ENCODE measurements at regions not wholly inside any gene's neighbourhood (a gene's known extent, or its start where the extent isn't known, plus 50 kb on each side); places are given as distances from the start of the nearest gene placed in this dataset.

DNA sequence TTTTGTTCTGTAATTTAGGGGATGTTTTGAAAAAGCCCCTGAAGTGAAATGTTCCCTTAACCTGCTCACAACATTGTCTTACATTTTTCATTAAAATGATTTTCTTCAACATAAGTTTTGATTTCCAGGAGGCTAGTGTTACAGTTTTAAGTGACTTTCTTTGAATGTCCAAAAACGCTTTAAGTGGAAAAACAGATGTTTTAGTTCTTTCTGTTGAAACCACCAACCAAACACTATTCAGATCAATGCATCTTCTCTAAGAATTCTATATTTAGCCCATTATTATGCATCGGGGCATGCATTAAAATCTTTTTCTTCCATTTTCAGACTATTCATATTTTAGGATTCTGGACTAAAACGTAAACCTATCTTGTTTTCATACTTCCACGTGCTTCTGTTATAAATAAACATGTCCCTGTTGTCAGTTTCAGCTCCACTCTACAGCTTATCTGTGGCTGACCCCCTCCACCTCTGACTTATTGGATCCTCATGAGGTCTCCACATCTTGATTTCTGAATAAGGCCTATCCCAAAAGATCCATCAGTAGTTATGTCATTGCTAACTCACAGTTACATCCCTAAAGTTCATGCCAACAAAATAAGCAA is 882.3 kb upstream of the SEMA6A start:
- intact Hi-C loops (cut with micrococcal nuclease): loop anchor here (10.0 kb wide), 2 partner anchors 1158 to 1322 kb away; no protein-coding TSS in a partner anchor

DNA sequence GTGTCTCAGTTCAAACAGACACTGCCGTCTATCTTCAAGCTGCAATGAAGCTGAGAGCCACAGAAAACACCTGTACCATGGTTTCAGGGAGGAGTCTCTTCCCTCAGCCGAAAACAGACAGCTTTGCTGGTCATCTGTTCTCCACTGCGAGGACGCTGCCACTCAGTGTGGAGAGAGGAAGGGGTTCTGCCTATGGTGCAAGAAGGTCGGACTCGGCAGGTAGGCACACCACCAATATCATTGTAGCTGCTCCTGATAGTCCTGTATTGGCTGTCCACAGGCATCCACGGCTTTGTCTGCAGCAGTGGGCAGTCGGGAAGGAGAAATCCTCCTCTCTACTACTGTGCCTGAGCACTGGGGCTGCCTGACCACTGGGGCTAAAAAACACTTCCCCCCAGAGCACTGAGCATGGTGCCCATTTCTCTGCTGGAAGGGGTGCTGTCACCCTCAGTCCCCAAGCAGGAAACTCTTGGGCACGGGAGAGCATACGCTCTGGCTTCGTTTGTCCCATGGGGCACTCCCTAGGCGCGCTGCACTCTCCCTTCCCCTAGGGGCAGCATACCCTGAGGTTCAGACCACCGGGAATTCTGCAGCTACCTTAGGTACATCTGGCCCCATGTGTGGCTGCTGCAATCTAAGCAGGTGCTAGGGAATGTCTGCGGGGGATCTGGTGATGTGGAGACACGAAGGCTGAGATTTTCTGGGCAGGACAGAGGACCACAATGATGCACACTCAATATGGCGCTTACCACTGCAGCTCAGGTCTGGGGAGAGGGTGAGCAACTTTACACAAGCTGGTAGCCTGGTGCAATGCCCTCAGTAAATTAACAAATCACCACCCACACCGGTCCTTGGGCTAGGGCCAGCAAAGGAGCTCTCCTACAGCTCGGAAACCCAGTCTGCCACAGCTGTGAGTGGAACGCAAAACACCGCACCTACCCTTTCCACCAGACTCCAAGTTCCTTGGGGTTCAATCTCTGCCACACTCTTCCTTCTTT is 880.9 kb upstream of the SEMA6A start:
- intact Hi-C loops (cut with micrococcal nuclease): loop anchor here (10.0 kb wide), 2 partner anchors 1159 to 1321 kb away; no protein-coding TSS in a partner anchor

DNA sequence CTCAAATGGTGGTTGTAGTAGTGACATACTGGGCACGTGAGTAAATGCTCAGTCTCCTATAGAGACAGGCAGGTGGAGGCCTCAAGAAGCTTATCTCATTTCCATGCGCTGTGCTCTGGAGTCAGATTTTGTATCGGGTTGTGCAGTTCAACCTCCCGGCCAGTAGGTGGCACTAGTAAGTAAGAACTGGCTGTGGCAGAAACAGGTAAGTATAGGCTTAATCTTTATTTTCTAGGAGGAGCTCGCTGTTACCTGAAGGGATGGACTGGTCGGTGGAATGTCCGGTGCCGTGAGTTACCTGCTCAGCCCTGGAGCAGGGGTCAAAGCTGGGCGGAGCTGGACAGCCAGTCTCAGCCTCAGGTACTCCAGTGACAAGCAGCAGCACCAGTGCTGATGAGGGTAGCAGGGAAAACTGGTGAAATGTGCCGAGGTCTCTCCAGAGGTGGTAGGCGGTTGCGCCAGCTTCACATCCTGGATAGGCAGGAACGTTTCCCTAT is 880.1 kb upstream of the SEMA6A start:
- intact Hi-C loops (cut with micrococcal nuclease): loop anchor here (1.0 to 10.0 kb wide), 3 partner anchors 1160 to 1338 kb away; no protein-coding TSS in a partner anchor

DNA sequence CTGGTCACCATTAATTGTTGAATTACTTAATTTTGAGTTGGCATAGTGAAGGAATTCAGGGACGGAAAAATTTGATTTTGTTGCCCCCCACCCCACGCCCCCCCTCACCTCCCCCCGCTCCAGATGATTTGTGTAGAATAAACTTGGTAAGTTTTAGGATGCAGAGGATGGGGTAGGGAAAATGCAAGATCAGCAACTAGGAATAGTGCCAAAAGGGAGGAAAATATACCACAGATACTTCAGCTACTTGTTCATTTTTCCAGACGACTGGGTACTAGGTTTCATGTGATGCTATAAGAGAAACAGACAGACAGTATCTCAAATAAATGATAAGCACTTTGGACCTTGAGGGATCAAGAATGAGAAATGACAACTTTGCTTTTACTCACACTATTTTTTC is 862.2 kb upstream of the SEMA6A start:
- intact Hi-C loops (cut with micrococcal nuclease): no loop called here

DNA sequence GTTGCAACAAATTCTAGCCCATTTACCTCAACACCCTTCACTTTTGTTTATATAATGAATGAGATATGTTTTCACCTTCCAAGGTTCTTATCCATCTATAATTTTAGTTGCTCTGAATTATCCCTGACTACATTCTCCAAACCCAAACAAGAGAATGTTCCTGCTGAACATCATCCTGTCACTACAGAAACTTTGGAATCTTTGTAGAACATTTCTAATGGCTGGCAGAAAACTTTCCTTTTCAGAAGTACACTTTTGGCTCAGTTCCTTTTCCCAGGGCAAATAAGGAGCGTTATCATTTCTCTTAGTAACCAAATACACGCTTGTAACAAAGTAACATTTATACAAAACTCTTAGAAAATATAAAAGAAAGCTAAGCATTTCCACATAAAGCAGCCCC is 860.6 kb upstream of the SEMA6A start:
- intact Hi-C loops (cut with micrococcal nuclease): no loop called here

DNA sequence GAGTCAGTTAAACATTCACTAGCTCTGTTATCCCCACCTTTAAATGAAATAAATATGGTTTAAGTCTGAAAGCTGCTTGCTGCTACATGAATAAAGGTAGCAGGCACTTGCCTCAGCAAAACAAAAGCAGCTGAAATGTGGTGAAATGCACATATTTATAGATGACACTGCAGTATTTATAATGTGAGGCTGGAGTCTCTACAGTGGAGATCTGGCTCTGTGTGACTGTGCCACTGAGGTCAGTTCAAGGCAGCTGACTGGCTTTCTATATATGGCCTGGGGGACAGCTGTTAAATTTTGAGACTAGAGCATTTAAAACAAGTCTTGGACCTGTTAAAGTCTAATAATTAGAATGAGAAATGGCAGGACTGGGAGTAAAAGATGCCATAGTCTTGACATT is 859.6 kb upstream of the SEMA6A start:
- intact Hi-C loops (cut with micrococcal nuclease): no loop called here

DNA sequence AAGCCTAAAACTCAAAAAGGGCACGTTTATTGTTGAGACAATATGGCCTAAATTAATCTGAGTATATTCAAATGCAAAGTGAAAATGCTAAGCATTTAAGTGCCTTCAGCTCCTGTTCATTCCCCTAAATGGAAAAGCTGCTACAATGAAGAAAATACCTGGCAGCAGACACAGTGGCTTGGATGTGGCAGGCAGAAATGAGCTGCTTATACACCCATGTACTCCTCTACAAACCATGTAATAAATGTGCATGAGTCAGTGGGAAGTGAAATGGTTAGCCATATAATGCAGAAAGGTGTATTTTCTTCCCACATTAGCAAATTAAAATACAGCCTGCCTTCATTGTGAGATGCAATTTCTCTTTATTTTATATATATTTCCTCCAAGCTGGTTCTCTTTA is 859.2 kb upstream of the SEMA6A start:
- intact Hi-C loops (cut with micrococcal nuclease): no loop called here

DNA sequence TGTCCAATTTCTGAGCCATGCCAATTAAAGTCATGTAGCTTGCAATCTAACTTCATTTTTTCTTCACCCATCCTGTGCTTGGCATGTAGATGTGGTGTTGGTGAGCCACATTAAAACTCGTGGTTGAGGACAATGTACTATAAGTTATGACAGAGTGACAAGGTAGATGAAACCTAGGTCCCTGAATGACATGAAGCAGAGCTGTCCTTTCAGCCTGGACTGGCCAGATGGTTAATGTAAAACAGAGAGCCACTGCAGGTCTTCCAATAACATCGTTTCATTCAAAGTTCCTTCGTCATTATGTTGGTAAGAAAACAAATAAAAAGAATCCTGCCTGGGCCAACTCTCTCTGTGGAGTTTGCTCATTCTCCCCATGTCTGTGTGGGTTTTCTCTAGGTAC is 856.5 kb upstream of the SEMA6A start:
- intact Hi-C loops (cut with micrococcal nuclease): no loop called here

DNA sequence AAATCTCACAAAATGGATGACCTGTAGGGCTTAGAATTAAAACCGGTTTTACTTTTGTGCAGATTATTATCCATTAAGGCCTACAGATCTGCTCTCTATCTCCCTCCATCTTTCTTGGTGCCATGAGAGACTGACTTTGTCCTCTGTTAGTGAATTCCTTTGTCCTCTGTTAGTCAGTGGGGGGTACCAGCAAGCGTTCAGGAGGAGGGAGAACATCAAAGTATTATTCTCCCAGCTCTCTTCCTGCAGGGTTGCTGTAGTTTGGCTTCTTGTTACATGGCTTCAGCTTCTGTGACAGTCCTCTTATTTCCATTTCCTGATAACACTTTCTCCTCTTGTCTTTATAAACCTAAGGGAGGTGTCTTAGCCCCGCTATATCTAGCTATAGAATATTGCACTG is 850.5 kb upstream of the SEMA6A start:
- intact Hi-C loops (cut with micrococcal nuclease): no loop called here

DNA sequence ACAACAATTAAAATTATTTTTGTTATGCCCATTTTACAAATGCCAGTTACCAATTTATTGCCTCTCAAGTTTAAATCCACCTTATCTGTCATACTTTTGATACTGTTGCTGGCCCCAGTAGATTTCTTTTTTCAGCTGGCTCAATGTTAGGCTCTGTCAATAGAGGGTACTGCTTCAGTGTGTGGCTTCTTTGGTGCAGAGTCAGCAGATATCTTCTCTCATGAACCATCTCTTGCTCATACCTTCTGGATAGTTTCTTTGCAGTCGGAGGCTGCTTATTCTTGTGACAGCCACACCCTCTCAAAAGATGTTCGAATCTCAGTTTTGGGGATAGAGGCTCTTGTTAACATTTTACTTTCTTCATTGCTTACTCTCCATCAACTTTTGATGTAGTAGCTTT is 849.9 kb upstream of the SEMA6A start:
- intact Hi-C loops (cut with micrococcal nuclease): no loop called here

DNA sequence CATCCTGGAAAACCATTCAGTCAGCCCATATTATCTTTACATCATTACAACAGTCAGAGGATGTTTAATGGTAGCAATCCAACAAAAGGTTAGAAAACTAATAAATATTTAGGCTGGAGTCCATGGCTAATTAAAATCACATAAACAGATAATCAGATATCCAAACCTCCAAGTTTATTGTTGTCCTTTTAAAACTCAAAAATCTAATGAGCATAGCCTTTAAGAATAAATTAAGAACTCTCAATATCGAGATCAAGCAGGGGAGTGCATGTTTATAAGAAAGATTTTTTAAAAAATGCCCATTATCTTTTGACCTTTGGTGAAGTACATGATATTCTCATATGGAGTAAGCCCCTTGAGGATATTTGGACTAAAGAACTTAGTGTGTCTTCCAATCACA is 842.9 kb upstream of the SEMA6A start:
- intact Hi-C loops (cut with micrococcal nuclease): no loop called here

DNA sequence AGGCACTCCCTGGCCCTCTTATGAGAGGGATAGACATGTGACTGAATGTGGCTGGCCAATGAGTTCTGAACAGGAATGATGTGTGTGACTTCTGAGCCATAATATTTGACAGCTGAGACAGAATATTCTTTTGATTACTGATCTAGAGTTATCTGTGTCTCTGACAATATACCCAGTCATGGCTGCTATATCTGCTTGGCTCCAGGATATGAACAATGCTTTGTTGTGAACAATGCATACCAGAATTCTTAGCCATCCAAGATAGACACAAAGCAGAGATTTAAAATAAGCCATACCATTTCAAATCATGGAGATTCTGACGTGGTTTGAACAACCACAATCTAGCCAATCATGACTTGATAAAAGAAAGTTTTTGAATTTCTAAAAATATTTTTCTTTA is 840.3 kb upstream of the SEMA6A start:
- intact Hi-C loops (cut with micrococcal nuclease): no loop called here

DNA sequence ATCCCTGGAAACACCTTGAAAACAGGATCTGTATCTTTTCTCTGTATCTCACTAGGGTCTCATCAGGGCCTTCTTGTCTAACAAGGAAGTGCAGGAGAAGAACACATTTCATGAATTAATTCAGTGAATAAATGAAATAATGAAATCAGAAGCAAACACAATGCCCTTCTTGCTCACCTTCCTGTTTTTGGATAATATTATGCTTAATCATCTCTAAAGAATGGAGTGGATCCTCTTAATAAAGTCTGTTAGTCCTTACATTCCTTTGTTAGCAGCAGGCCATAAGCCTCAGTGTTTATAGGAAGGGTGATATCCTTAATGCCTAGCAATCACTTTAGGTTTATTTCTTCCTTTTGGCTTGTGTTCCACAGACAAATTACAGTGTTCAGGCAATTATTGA is 837.1 kb upstream of the SEMA6A start:
- intact Hi-C loops (cut with micrococcal nuclease): no loop called here

DNA sequence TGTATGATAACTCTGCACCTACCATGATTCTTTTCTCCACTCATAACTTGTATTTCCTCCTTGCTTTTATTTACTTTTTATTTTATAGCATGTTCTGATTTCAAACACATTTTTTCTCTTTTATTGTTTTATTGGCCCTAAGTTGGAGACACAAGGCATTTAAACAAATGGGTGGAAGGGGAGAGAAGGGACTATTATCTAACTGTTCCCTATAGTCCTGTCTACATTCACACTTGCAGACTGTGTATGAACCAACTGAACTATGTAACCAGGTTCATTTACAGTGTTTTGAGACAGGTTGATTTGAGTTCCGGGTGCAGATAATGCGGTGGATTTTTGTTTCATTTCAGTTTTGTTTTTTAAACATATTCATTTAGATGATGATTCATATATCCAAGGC is 830.6 kb upstream of the SEMA6A start:
- intact Hi-C loops (cut with micrococcal nuclease): no loop called here

DNA sequence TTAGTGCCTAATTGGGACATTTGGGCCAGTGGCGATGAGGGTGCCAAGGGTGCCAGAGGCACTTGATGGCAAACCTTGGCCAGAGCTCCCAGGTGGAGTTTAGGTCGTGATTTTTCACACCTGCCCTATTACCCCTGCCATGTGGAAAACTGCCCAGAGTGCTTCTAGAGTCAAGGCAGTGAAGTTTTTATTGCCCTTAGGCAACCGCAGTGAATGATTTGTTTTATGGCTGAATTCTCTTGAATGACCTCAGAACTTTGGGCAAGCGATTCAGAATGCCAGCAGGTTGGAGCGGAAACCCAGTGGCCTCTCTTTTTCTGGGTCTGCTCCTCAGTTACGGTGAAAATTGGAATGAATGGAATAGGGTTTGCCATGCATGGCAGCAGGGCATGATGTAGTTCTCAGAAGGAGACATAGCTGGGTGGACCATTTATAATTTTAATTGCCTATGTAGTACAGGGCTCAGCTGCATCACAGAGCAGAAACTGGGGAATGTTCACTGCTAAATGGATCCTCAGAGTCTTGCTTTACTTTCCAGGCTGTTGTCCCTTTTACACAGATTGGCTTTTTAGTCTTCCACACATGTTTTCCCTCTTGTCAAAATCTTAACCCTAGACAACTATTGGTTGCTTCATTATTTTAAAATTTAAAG is 820.0 kb upstream of the SEMA6A start:
- intact Hi-C loops (cut with micrococcal nuclease): no loop called here

DNA sequence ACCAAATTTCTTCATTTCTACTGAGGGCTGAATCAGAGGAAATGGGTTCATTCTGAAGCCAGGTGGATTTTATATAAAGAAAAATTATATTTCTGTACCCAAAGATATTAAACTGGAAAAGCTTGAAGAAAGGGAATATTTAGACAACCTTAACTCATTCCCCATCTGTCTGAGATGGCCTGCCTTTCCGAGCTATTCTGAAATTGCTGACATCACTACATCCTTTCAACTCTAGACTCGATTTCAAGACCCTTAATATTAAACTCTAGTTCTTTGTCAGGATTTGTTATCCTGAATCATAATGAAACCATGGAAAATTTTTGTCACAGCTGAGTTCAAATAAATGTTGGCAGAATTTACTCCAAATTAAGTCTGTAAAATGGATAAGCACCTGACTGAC is 818.5 kb upstream of the SEMA6A start:
- intact Hi-C loops (cut with micrococcal nuclease): no loop called here

DNA sequence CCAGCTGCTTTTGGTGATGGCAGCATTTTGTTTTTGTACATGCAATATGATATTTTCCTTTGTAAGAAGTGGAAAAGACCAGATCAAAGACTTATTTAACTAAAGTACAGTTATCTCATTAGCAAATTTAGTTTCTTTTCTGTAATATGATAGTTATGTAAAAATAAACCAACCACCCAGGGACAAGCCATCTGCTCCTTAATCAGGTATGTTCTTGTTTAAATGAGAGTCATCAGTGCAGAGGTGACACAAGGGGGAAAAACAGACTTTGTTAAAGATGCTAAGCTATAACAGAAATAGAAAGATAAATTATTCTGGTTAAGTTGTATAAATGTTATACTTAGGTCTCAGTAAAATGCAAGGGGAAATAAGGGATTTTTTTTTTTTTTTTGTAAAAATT is 805.7 kb upstream of the SEMA6A start:
- intact Hi-C loops (cut with micrococcal nuclease): no loop called here

DNA sequence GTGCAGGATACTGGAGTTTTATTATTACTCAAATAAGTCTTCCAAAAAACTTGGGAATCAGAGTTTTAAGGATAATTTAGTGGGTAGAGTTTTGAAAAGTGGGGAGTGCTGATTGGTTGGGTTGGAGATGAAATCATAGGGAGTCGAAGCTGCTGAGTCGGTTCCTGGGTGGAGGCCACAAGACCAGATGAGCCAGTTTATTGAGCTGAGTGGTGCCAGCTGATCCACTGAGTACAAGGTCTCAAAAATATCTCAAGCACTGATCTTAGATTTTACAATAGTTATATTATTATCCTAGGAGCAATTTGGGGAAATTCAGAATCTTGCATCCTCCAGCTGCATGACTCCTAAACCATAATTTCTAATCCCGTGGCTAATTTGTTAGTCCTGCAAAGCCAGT is 804.9 kb upstream of the SEMA6A start:
- intact Hi-C loops (cut with micrococcal nuclease): no loop called here

DNA sequence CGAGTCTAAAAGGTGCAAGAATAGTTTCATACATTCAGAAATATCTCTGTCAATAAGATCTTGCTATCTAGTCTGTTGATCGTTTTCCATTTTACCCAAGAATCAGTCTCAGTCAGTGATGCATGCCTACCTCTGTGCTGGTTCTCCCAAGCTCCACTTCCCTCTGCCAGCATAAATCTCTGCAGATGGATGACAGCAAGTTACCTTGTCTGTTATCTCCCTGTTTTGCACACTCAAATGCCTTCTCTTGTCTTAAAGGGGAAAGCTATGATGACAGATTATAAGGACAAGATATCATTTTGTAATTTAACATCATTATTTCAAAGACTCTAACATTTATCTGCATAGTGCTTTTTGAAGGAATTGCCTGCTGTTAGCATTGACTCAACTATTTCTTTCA is 802.1 kb upstream of the SEMA6A start:
- intact Hi-C loops (cut with micrococcal nuclease): no loop called here

DNA sequence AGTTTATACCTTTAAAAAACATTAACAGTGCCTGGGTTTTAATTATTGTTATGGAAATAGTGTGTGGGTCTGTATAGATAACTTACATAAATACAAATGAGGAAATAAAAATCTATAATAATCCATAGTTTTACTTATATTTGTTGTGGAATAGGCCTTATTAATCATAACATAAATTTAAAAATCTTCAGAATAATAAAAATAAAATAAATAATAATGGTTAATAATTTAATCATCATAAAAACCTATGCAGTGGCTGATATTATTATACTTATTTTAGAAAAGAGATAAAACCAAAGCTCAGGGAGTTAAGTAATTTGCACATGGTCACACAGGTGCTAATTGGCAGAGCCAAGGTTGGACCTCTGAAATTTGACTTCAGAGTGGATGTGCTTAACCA is 785.3 kb upstream of the SEMA6A start:
- intact Hi-C loops (cut with micrococcal nuclease): no loop called here

DNA sequence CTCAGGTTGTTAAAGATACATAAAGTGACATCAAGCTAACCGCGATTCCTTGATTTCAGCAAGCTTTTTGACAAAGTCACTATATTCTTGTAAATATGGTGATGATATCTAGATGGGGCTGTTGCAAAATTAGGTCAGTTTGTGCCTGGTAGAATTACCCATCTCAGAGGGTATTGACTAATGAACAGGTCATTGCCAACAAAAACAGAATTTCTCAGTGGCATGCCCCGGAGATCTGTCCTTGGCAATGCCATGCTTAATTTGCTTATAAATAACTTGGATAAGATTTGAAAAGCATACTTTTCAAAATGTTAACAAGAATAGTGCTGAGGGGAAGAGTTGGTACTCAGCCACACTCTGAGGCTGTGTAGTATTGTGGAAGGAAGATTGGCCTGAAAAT is 783.3 kb upstream of the SEMA6A start:
- intact Hi-C loops (cut with micrococcal nuclease): no loop called here

DNA sequence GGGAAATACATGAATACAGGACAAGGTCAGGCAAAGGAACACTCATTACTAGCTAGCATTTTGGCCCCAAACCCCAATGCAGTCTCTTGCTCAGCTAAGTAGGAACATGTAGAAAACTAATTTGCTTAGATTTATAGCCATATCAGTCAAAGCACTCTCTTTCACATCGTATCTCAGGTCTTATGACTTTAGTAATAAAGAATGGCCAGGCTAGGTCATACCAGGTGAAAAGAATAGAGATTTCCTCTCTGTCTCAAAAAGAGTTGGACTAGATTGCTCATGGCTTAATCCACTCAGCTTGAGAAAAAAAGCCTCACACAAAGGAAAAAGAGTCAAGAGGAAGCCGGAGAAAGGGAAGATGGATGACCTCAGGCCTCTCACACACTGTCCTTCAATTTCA is 772.7 kb upstream of the SEMA6A start:
- intact Hi-C loops (cut with micrococcal nuclease): no loop called here
